ENCODE measurements at regions not wholly inside any gene's neighbourhood (a gene's known extent, or its start where the extent isn't known, plus 50 kb on each side); places are given as distances from the start of the nearest gene placed in this dataset.
A peak's percentile ranks its signal among the peaks of the same experiment; 100 is the strongest.
"Not testable (repeated sequence)": the region's sequence is repeated elsewhere in the genome, so short reads cannot be mapped to it uniquely, and the experiment has no call there.

- not testable (repeated sequence) for DNase-seq (ENCODE audit: low read depth)
Observed at GRCh38 chr2:35441575-35441974, 914.0 kb upstream of the CRIM1 start.

GRCh38 chr2:35440308-35440707, 915.3 kb upstream of the CRIM1 start:
- DNase-seq (ENCODE audit: low read depth), result not testable (repeated sequence)

- not testable (repeated sequence) for DNase-seq (ENCODE audit: low read depth)
Observed at GRCh38 chr2:35436893-35437292, 918.7 kb upstream of the CRIM1 start.

GRCh38 chr2:35428548-35428947, 927.0 kb upstream of the CRIM1 start:
- DNase-seq (ENCODE audit: low read depth), result no peak

GRCh38 chr2:35421485-35421884, 934.1 kb upstream of the CRIM1 start:
- DNase-seq (ENCODE audit: low read depth), result no peak

GRCh38 chr2:35417293-35417692, 938.3 kb upstream of the CRIM1 start:
- DNase-seq (ENCODE audit: low read depth), result no peak

- no peak for DNase-seq (ENCODE audit: low read depth)
Observed at GRCh38 chr2:35416391-35417140, 939.0 kb upstream of the CRIM1 start.

GRCh38 chr2:35415942-35416341, 939.6 kb upstream of the CRIM1 start:
- no peak for DNase-seq (ENCODE audit: low read depth)

GRCh38 chr2:35415282-35415681, 940.3 kb upstream of the CRIM1 start:
- DNase-seq (ENCODE audit: low read depth), result no peak

GRCh38 chr2:35410431-35411061, 945.0 kb upstream of the CRIM1 start:
- DNase-seq (ENCODE audit: low read depth), result peak; percentile 18

GRCh38 chr2:35409762-35410161, 945.8 kb upstream of the CRIM1 start:
- DNase-seq (ENCODE audit: low read depth), result no peak

- DNase-seq (ENCODE audit: low read depth), result no peak
Observed at GRCh38 chr2:35408320-35408719, 947.3 kb upstream of the CRIM1 start.

- no peak for DNase-seq (ENCODE audit: low read depth)
Observed at GRCh38 chr2:35391736-35392442, 963.7 kb upstream of the CRIM1 start.

- DNase-seq (ENCODE audit: low read depth), result no peak
Observed at GRCh38 chr2:35378791-35379190, 976.8 kb upstream of the CRIM1 start.

GRCh38 chr2:35374845-35375244, 980.7 kb upstream of the CRIM1 start:
- no peak for DNase-seq (ENCODE audit: low read depth)

GRCh38 chr2:35365859-35366258, 989.7 kb upstream of the CRIM1 start:
- no peak for DNase-seq (ENCODE audit: low read depth)

- no peak for DNase-seq (ENCODE audit: low read depth)
Observed at GRCh38 chr2:35356332-35356731, 999.2 kb upstream of the CRIM1 start.

GRCh38 chr2:35355056-35355455, 1000.5 kb upstream of the CRIM1 start:
- no peak for DNase-seq (ENCODE audit: low read depth)

- DNase-seq (ENCODE audit: low read depth), result no peak
Observed at GRCh38 chr2:35347561-35347960, 1008.0 kb upstream of the CRIM1 start.

- no peak for DNase-seq (ENCODE audit: low read depth)
Observed at GRCh38 chr2:35343135-35343534, 1012.4 kb upstream of the CRIM1 start.

- DNase-seq (ENCODE audit: low read depth), result no peak
Observed at GRCh38 chr2:35339211-35339610, 1016.4 kb upstream of the CRIM1 start.

GRCh38 chr2:35337922-35338321, 1017.7 kb upstream of the CRIM1 start:
- DNase-seq (ENCODE audit: low read depth), result no peak

- no peak for DNase-seq (ENCODE audit: low read depth)
Observed at GRCh38 chr2:35314049-35314448, 1041.5 kb upstream of the CRIM1 start.

Measured in activated T-helper 9 cell treated with anti-CD3 and anti-CD28 coated beads, Interleukin-2, amount 50 U/mL, for 16 hours (primary cell).